ENCODE measurements at regions not wholly inside any gene's neighbourhood (a gene's known extent, or its start where the extent isn't known, plus 50 kb on each side); places are given as distances from the start of the nearest gene placed in this dataset.
"Not testable (repeated sequence)": the region's sequence is repeated elsewhere in the genome, so short reads cannot be mapped to it uniquely, and the experiment has no call there.

GRCh38 chr4:159594576-159594975, 491.7 kb downstream of the RAPGEF2 start:
- H3K36me3 ChIP-seq (ENCODE audit: low read depth): no peaks in the 10 kb centered on the region
- no peak for ATAC-seq
- no peak for TF ChIP-seq CTCF (IDR thresholded peaks at IDR 0.05)
- H3K4me1 ChIP-seq (ENCODE audit: low read depth): no peaks in the 10 kb centered on the region
- no peak overlapping the region for H3K4me3 ChIP-seq
- intact Hi-C loops (cut with DNase I, micrococcal nuclease): no loop called here
- H3K9me3 ChIP-seq: no peaks in the 10 kb centered on the region
- no peak for DNase-seq

GRCh38 chr4:159595101-159595500, 492.2 kb downstream of the RAPGEF2 start:
- H3K4me1 ChIP-seq (ENCODE audit: low read depth); H3K36me3 ChIP-seq (ENCODE audit: low read depth); ATAC-seq; DNase-seq; H3K4me3 ChIP-seq; H3K9me3 ChIP-seq; intact Hi-C loops (cut with DNase I, micrococcal nuclease): not testable (repeated sequence)

- Histone ChIP-seq H3K36me3 (ENCODE audit: low read depth) (no peaks in the 10 kb centered on the region), H3K4me1 (ENCODE audit: low read depth) (no peaks in the 10 kb centered on the region), H3K9me3 (no peaks in the 10 kb centered on the region), H3K4me3 (no peak overlapping the region)
- no peak for ATAC-seq
- no peak for TF ChIP-seq CTCF (IDR thresholded peaks at IDR 0.05)
- DNase-seq: no peak
- intact Hi-C loops (cut with DNase I, micrococcal nuclease): no loop called here
Measured at GRCh38 chr4:159598602-159599001, 495.7 kb downstream of the RAPGEF2 start.

GRCh38 chr4:159600061-159600460, 497.2 kb downstream of the RAPGEF2 start:
- H3K4me1 ChIP-seq (ENCODE audit: low read depth): no peaks in the 10 kb centered on the region
- no peak overlapping the region for H3K4me3 ChIP-seq
- intact Hi-C loops (cut with DNase I, micrococcal nuclease): no loop called here
- DNase-seq (no peak), ATAC-seq (no peak)
- H3K36me3 ChIP-seq (ENCODE audit: low read depth): no peaks in the 10 kb centered on the region
- H3K9me3 ChIP-seq: no peaks in the 10 kb centered on the region
- no peak for TF ChIP-seq CTCF (IDR thresholded peaks at IDR 0.05)

GRCh38 chr4:159604781-159605180, 501.9 kb downstream of the RAPGEF2 start:
- H3K4me1 ChIP-seq (ENCODE audit: low read depth): no peaks in the 10 kb centered on the region
- no peak overlapping the region for H3K4me3 ChIP-seq
- no peak for TF ChIP-seq CTCF (IDR thresholded peaks at IDR 0.05)
- no peaks in the 10 kb centered on the region for H3K9me3 ChIP-seq
- intact Hi-C loops (cut with DNase I, micrococcal nuclease): no loop called here
- no peaks in the 10 kb centered on the region for H3K36me3 ChIP-seq (ENCODE audit: low read depth)
- DNase-seq (no peak), ATAC-seq (no peak)

- TF ChIP-seq CTCF (IDR thresholded peaks at IDR 0.05): no peak
- Histone ChIP-seq H3K4me1 (ENCODE audit: low read depth) (no peaks in the 10 kb centered on the region), H3K9me3 (no peaks in the 10 kb centered on the region), H3K4me3 (no peak overlapping the region), H3K36me3 (ENCODE audit: low read depth) (no peaks in the 10 kb centered on the region)
- DNase-seq (no peak), ATAC-seq (no peak)
- intact Hi-C loops (cut with DNase I, micrococcal nuclease): no loop called here
Measured at GRCh38 chr4:159606835-159607234, 504.0 kb downstream of the RAPGEF2 start.

Measured in mucosa of descending colon (tissue), 3 donors.